BE2C (cell line): ENCODE measurements at regions not wholly inside any gene's neighbourhood (a gene's known extent, or its start where the extent isn't known, plus 50 kb on each side); places are given as distances from the start of the nearest gene placed in this dataset.

ENCODE experiments used
- DNase-seq: peaks from one replicate; pipeline ENCODE4 v3.0.0-alpha.2; 2020
- H3K27me3 ChIP-seq: fragments of 250-450 bp; sonication (Bioruptor Pico); 2 replicates; pipeline ENCODE4 v1.5.1; 2020; ENCODE audit warnings: mild to moderate bottlenecking
- H3K36me3 ChIP-seq: fragments of 250-450 bp; sonication (Bioruptor Pico); 2 replicates; pipeline ENCODE4 v1.5.1; 2020; ENCODE audit warnings: mild to moderate bottlenecking
- H3K4me1 ChIP-seq: fragments of 250-450 bp; sonication (Bioruptor Pico); 2 replicates; pipeline ENCODE4 v1.5.1; 2020
- H3K4me3 ChIP-seq: 2 replicates; pipeline ENCODE4 v1.5.1; 2011; ENCODE audit warnings: low read depth, low read length
- H3K9me3 ChIP-seq: fragments of 250-450 bp; sonication (Bioruptor Pico); 2 replicates; pipeline ENCODE4 v1.5.1; 2020
- TF ChIP-seq, protein P1 (sequence below): IDR thresholded peaks from 2 replicates; pipeline ENCODE4 v1.5.1; 2012; ENCODE audit warnings: mild to moderate bottlenecking, low read depth, low read length

DNA sequence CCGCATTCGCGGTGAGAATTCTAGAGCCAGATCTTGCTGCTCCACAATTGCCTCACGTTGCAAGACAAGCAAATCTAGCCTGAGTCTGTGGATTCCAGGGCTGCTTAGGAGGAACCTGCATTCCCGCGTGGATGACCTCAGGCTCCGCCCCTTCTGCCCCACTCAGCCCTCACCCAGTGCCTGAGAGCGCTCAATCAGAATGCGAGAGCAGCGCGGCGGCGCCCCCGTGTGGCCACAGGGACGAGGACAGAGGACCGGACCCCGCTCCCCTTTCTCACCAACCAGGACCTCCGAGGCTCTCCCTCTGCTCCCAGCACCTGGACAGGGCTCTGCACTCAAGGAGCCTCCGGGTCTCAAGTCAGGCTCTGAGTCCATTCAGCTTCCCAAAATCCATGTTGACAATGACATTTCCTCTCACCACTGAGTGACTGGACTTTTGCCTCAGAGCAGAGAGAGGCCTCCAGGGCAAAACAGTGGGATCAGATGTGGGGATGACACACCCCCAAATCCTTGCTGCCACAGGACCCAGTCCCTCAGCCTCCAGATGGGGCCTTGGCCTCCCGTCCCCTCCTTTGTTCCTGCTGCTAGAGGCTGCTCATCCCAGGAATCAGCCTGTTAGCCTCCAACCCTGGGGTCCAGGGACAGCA lies 52.0 kb downstream of the RPP21 start:
- DNase-seq = peak; percentile 92
- H3K9me3 ChIP-seq = no peaks in the 10 kb centered on the region
- no peak overlapping the region for H3K4me3 ChIP-seq
- no peaks in the 10 kb centered on the region for H3K36me3 ChIP-seq
- H3K4me1 ChIP-seq = no peaks in the 10 kb centered on the region
- peaks cover 48% of the 10 kb centered on the region for H3K27me3 ChIP-seq
- TF ChIP-seq, protein P1, sequence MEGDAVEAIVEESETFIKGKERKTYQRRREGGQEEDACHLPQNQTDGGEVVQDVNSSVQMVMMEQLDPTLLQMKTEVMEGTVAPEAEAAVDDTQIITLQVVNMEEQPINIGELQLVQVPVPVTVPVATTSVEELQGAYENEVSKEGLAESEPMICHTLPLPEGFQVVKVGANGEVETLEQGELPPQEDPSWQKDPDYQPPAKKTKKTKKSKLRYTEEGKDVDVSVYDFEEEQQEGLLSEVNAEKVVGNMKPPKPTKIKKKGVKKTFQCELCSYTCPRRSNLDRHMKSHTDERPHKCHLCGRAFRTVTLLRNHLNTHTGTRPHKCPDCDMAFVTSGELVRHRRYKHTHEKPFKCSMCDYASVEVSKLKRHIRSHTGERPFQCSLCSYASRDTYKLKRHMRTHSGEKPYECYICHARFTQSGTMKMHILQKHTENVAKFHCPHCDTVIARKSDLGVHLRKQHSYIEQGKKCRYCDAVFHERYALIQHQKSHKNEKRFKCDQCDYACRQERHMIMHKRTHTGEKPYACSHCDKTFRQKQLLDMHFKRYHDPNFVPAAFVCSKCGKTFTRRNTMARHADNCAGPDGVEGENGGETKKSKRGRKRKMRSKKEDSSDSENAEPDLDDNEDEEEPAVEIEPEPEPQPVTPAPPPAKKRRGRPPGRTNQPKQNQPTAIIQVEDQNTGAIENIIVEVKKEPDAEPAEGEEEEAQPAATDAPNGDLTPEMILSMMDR = peak; percentile 94

DNA sequence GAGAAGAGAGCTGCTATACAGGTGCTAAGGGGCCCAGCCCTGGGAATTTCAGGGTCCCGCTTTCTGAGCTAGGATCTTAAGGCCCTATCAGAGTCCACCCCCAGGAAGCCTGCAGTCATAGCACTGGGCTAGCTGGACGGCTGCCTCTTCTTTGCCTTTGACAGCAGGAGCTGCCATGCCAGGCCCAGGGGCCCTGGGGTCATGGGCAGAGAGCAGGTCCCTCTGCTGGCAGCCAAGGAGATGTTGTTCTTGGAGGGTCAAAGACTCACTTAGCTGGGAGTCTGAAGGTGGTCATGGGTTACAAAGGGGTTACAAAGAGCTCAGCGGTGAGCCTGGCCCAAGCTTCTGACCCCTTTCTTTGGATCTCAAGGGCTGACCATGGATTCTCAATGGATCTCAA lies 52.7 kb downstream of the RPP21 start:
- H3K36me3 ChIP-seq = no peaks in the 10 kb centered on the region
- no peaks in the 10 kb centered on the region for H3K4me1 ChIP-seq
- no peak overlapping the region for H3K4me3 ChIP-seq
- no peaks in the 10 kb centered on the region for H3K9me3 ChIP-seq
- no peak for DNase-seq
- TF ChIP-seq, protein P1 = no peak
- H3K27me3 ChIP-seq = peaks cover 41% of the 10 kb centered on the region

DNA sequence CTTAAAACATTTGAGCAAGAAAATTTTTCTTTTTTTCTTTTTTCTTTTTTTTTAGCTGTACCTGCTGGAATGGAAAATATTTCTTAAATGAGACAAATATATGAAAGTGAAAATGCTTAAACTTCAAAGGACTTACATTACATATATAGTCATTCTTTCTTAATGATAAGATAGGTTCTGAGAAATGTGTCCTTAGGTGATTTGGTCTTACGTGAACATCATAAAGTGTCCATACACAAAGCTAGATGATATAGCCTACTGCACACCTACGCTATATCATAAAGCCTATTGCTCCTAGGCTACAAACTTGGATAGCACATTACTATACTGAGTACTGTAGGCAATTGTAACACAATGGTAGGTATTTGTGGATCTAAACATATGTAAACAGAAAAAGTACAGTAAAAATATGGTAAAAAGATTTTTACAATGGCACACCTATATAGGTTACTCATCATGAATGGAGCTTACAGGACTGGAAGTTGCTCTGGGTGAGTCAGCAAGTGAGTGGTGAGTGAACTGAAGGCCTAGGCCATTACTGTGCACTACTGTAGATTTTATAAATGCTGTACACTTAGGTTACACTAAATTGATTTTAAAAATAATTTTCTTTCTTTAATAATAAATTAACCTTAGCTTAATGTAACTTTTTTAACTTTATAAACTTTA lies 54.6 kb downstream of the RPP21 start:
- peaks cover 36% of the 10 kb centered on the region for H3K27me3 ChIP-seq
- no peaks in the 10 kb centered on the region for H3K9me3 ChIP-seq
- H3K4me3 ChIP-seq = no peak overlapping the region
- H3K4me1 ChIP-seq = no peaks in the 10 kb centered on the region
- H3K36me3 ChIP-seq = no peaks in the 10 kb centered on the region
- TF ChIP-seq, protein P1 = no peak
- no peak for DNase-seq

DNA sequence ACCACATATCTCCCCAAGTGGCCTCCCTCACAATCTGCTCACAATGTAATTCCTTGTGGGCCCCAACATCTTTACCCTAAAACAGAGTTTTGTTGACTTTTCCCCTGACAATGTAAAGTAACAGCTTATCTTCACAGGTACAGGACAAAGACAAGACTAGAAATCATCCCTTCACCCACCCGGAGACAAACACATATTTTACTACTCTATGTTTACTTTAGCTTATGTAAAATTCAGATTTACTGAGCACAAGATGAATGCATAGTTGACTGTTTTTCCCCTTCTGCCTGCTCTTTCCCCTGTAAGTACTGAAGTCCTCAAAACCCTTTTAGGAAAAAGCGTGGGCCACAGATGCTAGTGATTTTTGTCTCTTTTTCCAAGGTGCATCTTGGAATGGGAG lies 61.0 kb downstream of the RPP21 start:
- Histone ChIP-seq H3K4me3 (no peak overlapping the region), H3K9me3 (no peaks in the 10 kb centered on the region), H3K27me3 (peaks cover 37% of the 10 kb centered on the region), H3K36me3 (no peaks in the 10 kb centered on the region), H3K4me1 (no peaks in the 10 kb centered on the region)
- no peak for DNase-seq
- TF ChIP-seq, protein P1 = no peak

DNA sequence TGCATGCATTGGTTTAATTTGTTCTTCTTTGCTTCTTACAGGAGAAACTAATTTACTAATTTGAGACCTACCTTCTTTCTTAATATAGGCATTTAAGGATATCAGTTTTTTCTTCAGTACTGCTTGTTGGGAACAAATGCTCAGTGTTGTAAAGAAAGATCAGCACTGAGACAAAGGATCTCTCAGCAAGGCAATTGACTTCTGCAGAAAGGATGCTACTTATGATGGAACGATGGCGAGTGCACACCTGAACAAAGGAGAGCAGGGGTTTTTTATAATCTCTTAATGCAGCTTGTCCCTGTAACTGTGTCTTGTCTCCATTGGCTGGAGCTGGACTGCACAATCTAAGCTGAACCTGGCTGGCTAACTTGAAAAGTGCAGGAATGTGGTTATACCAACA lies 64.2 kb downstream of the RPP21 start:
- Histone ChIP-seq H3K4me3 (no peak overlapping the region), H3K4me1 (no peaks in the 10 kb centered on the region), H3K9me3 (no peaks in the 10 kb centered on the region), H3K27me3 (peaks cover 38% of the 10 kb centered on the region), H3K36me3 (no peaks in the 10 kb centered on the region)
- TF ChIP-seq, protein P1 = no peak
- no peak for DNase-seq

DNA sequence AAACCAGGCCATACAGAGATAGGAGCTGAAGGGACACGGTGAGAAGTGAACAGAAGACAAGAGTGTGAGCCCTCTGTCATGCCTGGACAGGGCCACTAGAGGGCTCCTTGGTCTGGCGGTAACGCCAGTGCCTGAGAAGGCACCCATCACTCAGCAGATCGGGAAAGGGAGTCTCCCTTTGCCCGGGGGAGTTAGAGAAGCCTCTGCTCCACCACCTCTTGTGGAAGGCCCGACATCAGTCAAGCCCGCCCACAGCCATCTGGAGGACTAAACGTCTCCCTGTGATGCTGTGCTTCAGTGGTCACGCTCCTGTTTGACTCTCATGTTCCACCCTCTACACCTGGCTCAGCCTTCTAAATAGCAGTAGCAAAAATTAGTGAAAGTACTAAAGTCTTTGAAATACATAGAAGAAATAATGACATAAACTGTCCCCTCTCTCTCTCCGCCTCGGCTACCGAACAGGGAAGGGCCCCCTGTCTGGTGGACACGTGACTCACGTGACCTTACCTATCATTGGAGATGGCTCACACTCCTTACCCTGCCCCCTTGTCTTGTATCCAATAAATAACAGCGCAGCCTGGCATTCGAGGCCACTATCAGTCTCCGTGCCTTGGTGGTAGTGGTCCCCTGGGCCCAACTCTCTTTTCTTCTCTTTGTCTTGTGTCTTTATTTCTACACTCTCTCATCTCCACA lies 66.7 kb downstream of the RPP21 start:
- Histone ChIP-seq H3K4me1 (no peaks in the 10 kb centered on the region), H3K9me3 (no peaks in the 10 kb centered on the region), H3K4me3 (no peak overlapping the region), H3K36me3 (no peaks in the 10 kb centered on the region), H3K27me3 (peaks cover 17% of the 10 kb centered on the region)
- TF ChIP-seq, protein P1 = peak; percentile 80
- DNase-seq = peak; percentile 71
